HUES64 (cell line): ENCODE measurements at regions not wholly inside any gene's neighbourhood (a gene's known extent, or its start where the extent isn't known, plus 50 kb on each side); places are given as distances from the start of the nearest gene placed in this dataset.
A peak's percentile ranks its signal among the peaks of the same experiment; 100 is the strongest.

Experiments used
- H3K27ac ChIP-seq: 2 replicates; pipeline ENCODE4 v1.7.0; 2013; ENCODE audit warnings: low read depth, low read length, inconsistent platforms
- H3K27me3 ChIP-seq: 2 replicates; pipeline ENCODE4 v1.6.1; 2013; ENCODE audit warnings: mild to moderate bottlenecking, low read length; ENCODE audit not compliant: insufficient read depth
- H3K36me3 ChIP-seq: 2 replicates; pipeline ENCODE4 v1.6.1; 2013; ENCODE audit warnings: mild to moderate bottlenecking, low read length; ENCODE audit not compliant: insufficient read depth
- H3K4me1 ChIP-seq: 2 replicates; pipeline ENCODE4 v1.6.1; 2013; ENCODE audit warnings: mild to moderate bottlenecking, low read length, moderate library complexity; ENCODE audit not compliant: insufficient read depth
- H3K4me3 ChIP-seq: 2 replicates; pipeline ENCODE4 v1.5.1; 2013; ENCODE audit warnings: mild to moderate bottlenecking, low read length, moderate library complexity
- H3K9ac ChIP-seq: 2 replicates; pipeline ENCODE4 v1.6.1; 2013; ENCODE audit warnings: mild to moderate bottlenecking, low read depth, low read length
- H3K9me3 ChIP-seq: 2 replicates; pipeline ENCODE4 v1.6.1; 2013; ENCODE audit warnings: low read depth, low read length; ENCODE audit not compliant: insufficient read depth
- WGBS: fragments of 150-250, 120-280 bp; methylation state at CpG from one replicate; pipeline ENCODE4 v1.1.7; 2013; ENCODE audit warnings: missing lambda C conversion rate; 5-methylcytosine and 5-hydroxymethylcytosine counted together

- Histone ChIP-seq H3K4me3 (no peak overlapping the region), H3K27ac (no peak overlapping the region), H3K27me3 (no peaks in the 10 kb centered on the region), H3K36me3 (no peaks in the 10 kb centered on the region), H3K4me1 (peaks cover 11% of the 10 kb centered on the region), H3K9ac (no peak overlapping the region), H3K9me3 (no peaks in the 10 kb centered on the region)
- 91% methylated on average over 5 of the region's 5 CpGs for WGBS
These were observed 204.0 kb downstream of the AACS start for GRCh38 chr12:125269276-125269675.

- Histone ChIP-seq H3K27ac (no peak overlapping the region), H3K4me1 (peaks cover 11% of the 10 kb centered on the region), H3K36me3 (no peaks in the 10 kb centered on the region), H3K9ac (no peak overlapping the region), H3K4me3 (no peak overlapping the region), H3K9me3 (no peaks in the 10 kb centered on the region), H3K27me3 (no peaks in the 10 kb centered on the region)
- 84% methylated on average over 4 of the region's 4 CpGs for whole genome bisulfite sequencing
These were observed 206.7 kb downstream of the AACS start for GRCh38 chr12:125271892-125272291.

- peaks cover 11% of the 10 kb centered on the region for H3K4me1 ChIP-seq
- no peak overlapping the region for H3K4me3 ChIP-seq
- no peak overlapping the region for H3K9ac ChIP-seq
- no peaks in the 10 kb centered on the region for H3K27me3 ChIP-seq
- H3K36me3 ChIP-seq: no peaks in the 10 kb centered on the region
- 95% methylated on average over 14 of the region's 14 CpGs for WGBS
- H3K27ac ChIP-seq: no peak overlapping the region
- H3K9me3 ChIP-seq: no peaks in the 10 kb centered on the region
These were observed 207.2 kb downstream of the AACS start for GRCh38 chr12:125272383-125272933.

- Histone ChIP-seq H3K27me3 (no peaks in the 10 kb centered on the region), H3K9me3 (no peaks in the 10 kb centered on the region), H3K27ac (no peak overlapping the region), H3K4me1 (peaks cover 18% of the 10 kb centered on the region), H3K9ac (no peak overlapping the region), H3K36me3 (no peaks in the 10 kb centered on the region), H3K4me3 (no peak overlapping the region)
- 91% methylated on average over 10 of the region's 10 CpGs for WGBS
These were observed 211.3 kb downstream of the AACS start for GRCh38 chr12:125276567-125276966.

GRCh38 chr12:125280482-125281377, 215.5 kb downstream of the AACS start:
- Histone ChIP-seq H3K4me1 (peaks cover 12% of the 10 kb centered on the region; the same call in 1 of the 2 replicates), H3K9me3 (no peaks in the 10 kb centered on the region), H3K4me3 (peak overlapping the region; percentile 49), H3K27me3 (no peaks in the 10 kb centered on the region), H3K9ac (no peak overlapping the region), H3K36me3 (no peaks in the 10 kb centered on the region), H3K27ac (peak overlapping the region; percentile 73)
- 6% methylated on average over 20 of the region's 20 CpGs for WGBS

- Histone ChIP-seq H3K4me3 (no peak overlapping the region), H3K9me3 (no peaks in the 10 kb centered on the region), H3K27ac (no peak overlapping the region), H3K36me3 (no peaks in the 10 kb centered on the region), H3K9ac (no peak overlapping the region), H3K4me1 (peaks cover 12% of the 10 kb centered on the region; the same call in 1 of the 2 replicates), H3K27me3 (no peaks in the 10 kb centered on the region)
- 96% methylated on average over 7 of the region's 7 CpGs for WGBS
These were observed 217.7 kb downstream of the AACS start for GRCh38 chr12:125282921-125283320.

GRCh38 chr12:125283521-125283920, 218.3 kb downstream of the AACS start:
- Histone ChIP-seq H3K9me3 (no peaks in the 10 kb centered on the region), H3K27ac (no peak overlapping the region), H3K9ac (no peak overlapping the region), H3K4me1 (peaks cover 12% of the 10 kb centered on the region; the same call in 1 of the 2 replicates), H3K27me3 (no peaks in the 10 kb centered on the region), H3K36me3 (no peaks in the 10 kb centered on the region), H3K4me3 (no peak overlapping the region)
- WGBS: 92% methylated on average over 9 of the region's 9 CpGs

- no peak overlapping the region for H3K4me3 ChIP-seq
- H3K9me3 ChIP-seq: no peaks in the 10 kb centered on the region
- H3K4me1 ChIP-seq: peaks cover 12% of the 10 kb centered on the region; the same call in 1 of the 2 replicates
- no peak overlapping the region for H3K9ac ChIP-seq
- no peaks in the 10 kb centered on the region for H3K36me3 ChIP-seq
- H3K27ac ChIP-seq: no peak overlapping the region
- WGBS: 97% methylated on average over 5 of the region's 5 CpGs
- no peaks in the 10 kb centered on the region for H3K27me3 ChIP-seq
These were observed 218.9 kb downstream of the AACS start for GRCh38 chr12:125284087-125284486.

GRCh38 chr12:125284945-125285685, 219.9 kb downstream of the AACS start:
- H3K27ac ChIP-seq: no peak overlapping the region
- H3K4me3 ChIP-seq: no peak overlapping the region
- no peaks in the 10 kb centered on the region for H3K27me3 ChIP-seq
- WGBS: 92% methylated on average over 7 of the region's 7 CpGs
- H3K4me1 ChIP-seq: peaks cover 8% of the 10 kb centered on the region; the same call in 1 of the 2 replicates
- H3K36me3 ChIP-seq: no peaks in the 10 kb centered on the region
- H3K9me3 ChIP-seq: no peaks in the 10 kb centered on the region
- no peak overlapping the region for H3K9ac ChIP-seq

GRCh38 chr12:125286005-125286727, 220.9 kb downstream of the AACS start:
- no peaks in the 10 kb centered on the region for H3K9me3 ChIP-seq
- H3K27me3 ChIP-seq: no peaks in the 10 kb centered on the region
- no peak overlapping the region for H3K9ac ChIP-seq
- H3K36me3 ChIP-seq: no peaks in the 10 kb centered on the region
- H3K4me3 ChIP-seq: no peak overlapping the region
- 92% methylated on average over 7 of the region's 7 CpGs for WGBS
- no peak overlapping the region for H3K27ac ChIP-seq
- peaks cover 4% of the 10 kb centered on the region; the same call in 1 of the 2 replicates for H3K4me1 ChIP-seq
